GM18868 (cell line): ENCODE measurements at regions not wholly inside any gene's neighbourhood (a gene's known extent, or its start where the extent isn't known, plus 50 kb on each side); places are given as distances from the start of the nearest gene placed in this dataset.

ENCODE experiments used
- ATAC-seq: cut with Tn5 transposase; IDR thresholded peaks from one replicate; pipeline ENCODE4 v1.9.1; 2021; ENCODE audit warnings: mild to moderate bottlenecking, moderate library complexity; ENCODE audit not compliant: unreplicated experiment

DNA sequence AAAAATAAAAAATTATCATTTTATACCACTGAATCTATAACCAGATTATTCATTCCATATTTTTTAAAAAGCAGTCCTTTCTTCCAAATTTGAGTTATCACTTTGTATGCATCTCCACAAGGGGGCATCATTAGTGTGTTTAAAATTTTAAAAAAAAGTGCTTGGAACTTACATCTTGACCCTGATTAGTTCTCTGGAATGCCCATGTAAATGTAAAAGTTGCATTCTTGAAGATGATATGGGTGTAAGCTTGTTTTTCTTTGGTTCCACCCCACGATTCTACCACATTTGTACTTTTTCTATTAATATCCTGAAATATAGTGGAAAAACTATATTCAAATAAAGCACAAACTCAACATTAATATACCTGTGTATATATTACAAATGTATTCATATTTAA lies 144.9 kb downstream of the ELAPOR2 start:
- ATAC-seq: no peak
